ENCODE measurements at regions not wholly inside any gene's neighbourhood (a gene's known extent, or its start where the extent isn't known, plus 50 kb on each side); places are given as distances from the start of the nearest gene placed in this dataset.

DNA sequence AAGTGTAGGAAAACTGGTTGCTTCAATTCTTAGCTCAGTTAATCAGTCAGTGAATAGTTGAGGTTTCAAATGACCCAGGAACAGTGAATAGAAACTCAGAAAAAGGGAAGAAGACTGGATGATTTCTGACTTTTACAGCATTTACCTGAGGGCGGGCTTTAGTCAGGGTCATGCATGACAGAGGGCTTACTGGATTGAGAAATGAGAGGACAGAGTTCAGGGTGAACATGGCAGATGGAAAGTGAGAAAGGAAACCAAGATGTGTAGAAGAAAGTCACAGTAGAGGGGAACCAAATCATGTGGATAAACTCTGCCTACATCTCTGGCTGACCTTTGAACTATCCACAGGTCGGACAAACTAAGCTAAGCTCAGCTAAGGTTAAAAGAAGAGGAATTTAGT is 596.0 kb downstream of the SEMA5A start:
- TF ChIP-seq CTCF (conservative IDR thresholded peaks at IDR 0.05) (no peak), ZFX (IDR thresholded peaks at IDR 0.05) (no peak)

All from C4-2B (cell line).